ENCODE measurements at regions not wholly inside any gene's neighbourhood (a gene's known extent, or its start where the extent isn't known, plus 50 kb on each side); places are given as distances from the start of the nearest gene placed in this dataset.

DNA sequence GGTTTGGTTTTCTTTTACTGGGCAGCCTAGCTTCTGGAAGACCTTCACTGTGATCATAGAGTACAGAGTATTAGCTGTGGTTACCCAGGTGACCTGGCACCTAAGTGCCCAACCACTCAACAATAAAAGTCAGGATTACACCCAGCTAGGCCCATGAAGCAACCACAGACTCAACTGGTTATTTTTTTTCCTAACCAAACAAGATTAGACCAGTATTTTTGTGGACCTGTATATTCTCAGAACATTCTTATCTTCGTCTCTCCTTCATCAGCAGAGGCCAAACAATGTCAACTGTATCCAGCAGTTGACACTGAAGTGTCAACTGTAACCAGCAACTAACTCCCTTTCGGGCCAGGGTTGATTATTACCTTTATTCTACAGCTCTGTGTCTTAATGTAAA, 289.2 kb upstream of the SLC39A10 start:
- H3K4me3 ChIP-seq (ENCODE audit: low read depth in 2 of 2, low read length in 1 of 2): no peak overlapping the region
- peaks cover 0 to 5% of the 10 kb centered on the region in 2 experiments; a peak in 1 of 4 replicates for H3K4me1 ChIP-seq (ENCODE audit: control insufficient read depth in 1 of 2, insufficient read depth in 2 of 2, low read depth in 1 of 2, low read length in 1 of 2)
- CTCF ChIA-PET: interaction anchor here (0.6 kb wide), 1 partner anchor 208 kb away, joined by 3 read pairs; no protein-coding TSS in a partner anchor
- no peak overlapping the region for H3K27ac ChIP-seq (ENCODE audit: low read depth in 2 of 2, low read length in 1 of 2)
- H3K9me3 ChIP-seq: no peaks in the 10 kb centered on the region
- WGBS (ENCODE audit: low lambda C conversion rate): 52% methylated on average over 2 of the region's 2 CpGs
- no peaks in the 10 kb centered on the region for H3K27me3 ChIP-seq (ENCODE audit: insufficient read depth)
- H3K36me3 ChIP-seq (replicated peaks in 1 of 2; ENCODE audit: control insufficient read depth in 1 of 2, insufficient read depth in 2 of 2, low read length in 1 of 2): no peaks in the 10 kb centered on the region
- POLR2A ChIA-PET: no interaction called here
- no peaks in the 10 kb centered on the region for H3K9me2 ChIP-seq
- TF ChIP-seq MEF2A (IDR thresholded peaks at IDR 0.05; ENCODE audit: borderline replicate concordance, low read depth): no peak
- TF ChIP-seq, protein P1, sequence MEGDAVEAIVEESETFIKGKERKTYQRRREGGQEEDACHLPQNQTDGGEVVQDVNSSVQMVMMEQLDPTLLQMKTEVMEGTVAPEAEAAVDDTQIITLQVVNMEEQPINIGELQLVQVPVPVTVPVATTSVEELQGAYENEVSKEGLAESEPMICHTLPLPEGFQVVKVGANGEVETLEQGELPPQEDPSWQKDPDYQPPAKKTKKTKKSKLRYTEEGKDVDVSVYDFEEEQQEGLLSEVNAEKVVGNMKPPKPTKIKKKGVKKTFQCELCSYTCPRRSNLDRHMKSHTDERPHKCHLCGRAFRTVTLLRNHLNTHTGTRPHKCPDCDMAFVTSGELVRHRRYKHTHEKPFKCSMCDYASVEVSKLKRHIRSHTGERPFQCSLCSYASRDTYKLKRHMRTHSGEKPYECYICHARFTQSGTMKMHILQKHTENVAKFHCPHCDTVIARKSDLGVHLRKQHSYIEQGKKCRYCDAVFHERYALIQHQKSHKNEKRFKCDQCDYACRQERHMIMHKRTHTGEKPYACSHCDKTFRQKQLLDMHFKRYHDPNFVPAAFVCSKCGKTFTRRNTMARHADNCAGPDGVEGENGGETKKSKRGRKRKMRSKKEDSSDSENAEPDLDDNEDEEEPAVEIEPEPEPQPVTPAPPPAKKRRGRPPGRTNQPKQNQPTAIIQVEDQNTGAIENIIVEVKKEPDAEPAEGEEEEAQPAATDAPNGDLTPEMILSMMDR (IDR thresholded peaks at IDR 0.05): no peak
- TF ChIP-seq NRF1 (IDR thresholded peaks at IDR 0.05; ENCODE audit: low read depth, low read length): no peak
- TF ChIP-seq SMC3 (IDR thresholded peaks at IDR 0.05; ENCODE audit: low read depth, low read length): no peak
- TF ChIP-seq JUND (IDR thresholded peaks at IDR 0.05): no peak
- TF ChIP-seq TEAD4 (IDR thresholded peaks at IDR 0.05; ENCODE audit: borderline replicate concordance, insufficient read depth): no peak
- TF ChIP-seq PBX3 (IDR thresholded peaks at IDR 0.05): no peak
- no peak for TF ChIP-seq FOXM1 (IDR thresholded peaks at IDR 0.05; ENCODE audit: low read depth)
- no peak for TF ChIP-seq GATA2 (CRISPR knock-in tag; IDR thresholded peaks at IDR 0.05)
- TF ChIP-seq MAX (IDR thresholded peaks at IDR 0.05; ENCODE audit: low read depth): no peak
- TF ChIP-seq EP300 (IDR thresholded peaks at IDR 0.05; ENCODE audit: borderline replicate concordance in 1 of 2, low read depth in 1 of 2, low read length in 1 of 2): no peak
- TF ChIP-seq RXRA (IDR thresholded peaks at IDR 0.05; ENCODE audit: borderline replicate concordance, low read depth): no peak
- no peak for TF ChIP-seq TAF1 (IDR thresholded peaks at IDR 0.05; ENCODE audit: borderline replicate concordance, low read depth, low read length)
- TF ChIP-seq YY1 (IDR thresholded peaks at IDR 0.05; ENCODE audit: low read depth): no peak
- TF ChIP-seq FOXJ3 (CRISPR knock-in tag; IDR thresholded peaks at IDR 0.05): no peak
- no peak for TF ChIP-seq CHD2 (IDR thresholded peaks at IDR 0.05; ENCODE audit: low read length, partially characterized antibody)
- H3K4me2 ChIP-seq: no peak overlapping the region
- no peak for DNase-seq
- no peaks in the 10 kb centered on the region for H4K20me1 ChIP-seq (ENCODE audit: insufficient read depth)
- no peaks in the 10 kb centered on the region for H3K79me2 ChIP-seq (ENCODE audit: insufficient read depth)
- no peak overlapping the region for H3K9ac ChIP-seq
- H2AFZ ChIP-seq (ENCODE audit: low read depth): no peak overlapping the region
- no peaks in the 10 kb centered on the region for H3F3A ChIP-seq (replicated peaks; ENCODE audit: insufficient read depth)
